ENCODE measurements at regions not wholly inside any gene's neighbourhood (a gene's known extent, or its start where the extent isn't known, plus 50 kb on each side); places are given as distances from the start of the nearest gene placed in this dataset.

DNA sequence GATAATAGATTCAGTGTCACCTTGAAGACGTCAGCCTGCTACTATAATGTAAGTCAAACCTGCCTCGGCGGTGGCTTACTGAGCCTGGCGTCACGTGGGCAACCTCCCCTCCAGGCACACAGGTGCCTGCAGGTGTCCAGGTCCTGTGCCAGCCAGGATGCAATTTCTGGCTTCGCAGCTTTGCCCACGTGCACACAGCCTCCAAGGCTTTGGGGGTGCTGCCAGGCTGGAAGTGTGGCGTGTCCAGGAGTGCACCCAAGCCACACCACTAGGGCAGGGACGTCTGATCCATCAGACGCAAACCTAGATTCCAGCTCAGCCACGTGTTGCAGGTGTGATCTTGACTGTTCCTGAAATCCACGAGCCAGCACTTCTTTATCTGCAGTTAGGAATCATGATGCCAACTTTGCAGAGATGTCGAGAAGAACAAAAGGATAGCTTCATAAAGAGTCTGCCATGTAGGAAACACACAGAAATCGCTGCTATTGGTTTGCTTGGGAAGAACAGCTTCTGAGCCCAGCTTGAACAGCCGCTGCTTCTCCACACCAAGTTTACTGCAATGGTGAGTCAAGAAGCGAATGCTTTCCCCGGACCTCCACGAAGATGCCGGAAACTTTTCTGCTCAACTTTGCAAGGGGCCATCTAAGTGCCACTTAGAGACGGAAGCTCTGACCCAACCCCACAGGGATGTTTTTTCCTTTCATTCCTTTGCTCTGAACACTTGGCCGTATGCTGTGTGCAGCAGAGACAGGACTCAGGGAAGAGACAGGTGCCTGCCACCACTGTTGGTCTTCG is 84.2 kb upstream of the SALL3 start:
- no peak for TF ChIP-seq CTCF (IDR thresholded peaks at IDR 0.05; ENCODE audit: low read depth, low read length, poor library complexity, severe bottlenecking)
- no peak for TF ChIP-seq EZH2phosphoT487 (IDR thresholded peaks at IDR 0.05; ENCODE audit: borderline replicate concordance, low read length)
